HCT116 (cell line): ENCODE measurements at regions not wholly inside any gene's neighbourhood (a gene's known extent, or its start where the extent isn't known, plus 50 kb on each side); places are given as distances from the start of the nearest gene placed in this dataset.
"Not testable (repeated sequence)": the region's sequence is repeated elsewhere in the genome, so short reads cannot be mapped to it uniquely, and the experiment has no call there.

Experiments used
- ATAC-seq: fragments of 200-7000 bp; cut with Tn5 transposase; 2 replicates; pipeline ENCODE4 v1.9.1; 2020; ENCODE audit warnings: mild to moderate bottlenecking, moderate library complexity
- BruUV-seq: library from RNA; stranded (reverse); fragments of 400-500 nt; replicated peaks from 2 replicates; lab custom pipeline; 2021; lab: Mats Ljungman, UMichigan
- CTCF ChIA-PET: fragments of 300-600 bp; sonication (Branson Sonifier 250); formaldehyde crosslinking; loops from one replicate; lab custom pipeline; 2021; ENCODE audit warnings: antibody characterized with exemption; lab: Charles Lee
- POLR2A ChIA-PET: fragments of 300-600, 350-600 bp; sonication (Branson Sonifier 250); formaldehyde crosslinking; loops from one replicate; lab custom pipeline; 2021; ENCODE audit warnings: antibody characterized with exemption; lab: Charles Lee
- RAD21 ChIA-PET, 2 experiments: fragments of 300-600 bp; sonication (Branson Sonifier 250); formaldehyde crosslinking; loops; one replicate each; lab custom pipeline; 2023; ENCODE audit warnings: low total read pairs in 2 of 2; ENCODE audit not compliant: uncharacterized antibody in 2 of 2, unreplicated experiment in 2 of 2, low non-redundant PET in 1 of 2; lab: Charles Lee
- DNase-seq: peaks from one replicate; pipeline ENCODE4 v3.0.0-alpha.2; 2010; ENCODE audit warnings: low read depth, low spot score
- H2AFZ ChIP-seq: fragments of 200-600 bp; shearing (Covaris generic), sonication (generic); 2 replicates; pipeline ENCODE4 v1.6.1; 2017; ENCODE audit warnings: low read depth, mixed run types, mixed read lengths, antibody characterized with exemption, low read length; ENCODE audit not compliant: poor library complexity, severe bottlenecking
- H3K27ac ChIP-seq: 2 replicates; pipeline ENCODE4 v1.5.1; 2012; ENCODE audit warnings: low read depth, low read length
- H3K27me3 ChIP-seq: fragments of 200-600 bp; sonication (generic); 2 replicates; pipeline ENCODE4 v1.6.1; 2016; ENCODE audit warnings: mixed run types, low read length, mixed read lengths; ENCODE audit not compliant: insufficient read depth
- H3K36me3 ChIP-seq, 2 experiments: fragments of 200-500 bp in 1 of 2; fragments of 200-600 bp in 1 of 2; sonication (Bioruptor generic) in 1 of 2; sonication (generic) in 1 of 2; 2 replicates each; pipeline versions ENCODE4 v1.5.1 to v1.6.1; 2014 to 2016; ENCODE audit warnings: low read length in 2 of 2, inconsistent platforms in 1 of 2, mixed read lengths in 1 of 2, mixed run types in 1 of 2; ENCODE audit not compliant: insufficient read depth in 2 of 2, control insufficient read depth in 1 of 2
- H3K4me1 ChIP-seq, 2 experiments: fragments of 200-600 bp in 1 of 2; sonication (generic) in 1 of 2; 2 replicates each; pipeline versions ENCODE4 v1.5.1 to v1.6.1; 2012 to 2017; ENCODE audit warnings: low read length in 2 of 2, inconsistent platforms in 1 of 2, mild to moderate bottlenecking in 1 of 2, mixed read lengths in 1 of 2, mixed run types in 1 of 2, moderate library complexity in 1 of 2; ENCODE audit not compliant: insufficient read depth in 2 of 2, control insufficient read depth in 1 of 2
- H3K4me2 ChIP-seq: fragments of 200-600 bp; sonication (generic); 2 replicates; pipeline ENCODE4 v1.6.1; 2017; ENCODE audit warnings: mixed run types, low read length, mixed read lengths
- H3K4me3 ChIP-seq, 2 experiments: fragments of 200-600 bp in 1 of 2; sonication (generic) in 1 of 2; replicated peaks in 1 of 2; 2 replicates each; pipeline ENCODE4 v1.5.1; 2011 to 2016; ENCODE audit warnings: low read length in 2 of 2, control low read depth in 1 of 2, low read depth in 1 of 2, mild to moderate bottlenecking in 1 of 2, mixed read lengths in 1 of 2, mixed run types in 1 of 2
- H3K79me2 ChIP-seq: fragments of 200-600 bp; sonication (generic); 2 replicates; pipeline ENCODE4 v1.6.1; 2017; ENCODE audit warnings: mild to moderate bottlenecking, mixed run types, low read length, moderate library complexity, mixed read lengths; ENCODE audit not compliant: insufficient read depth
- H3K9ac ChIP-seq: fragments of 200-600 bp; sonication (generic); 2 replicates; pipeline ENCODE4 v1.6.1; 2016; ENCODE audit warnings: low read length, mixed read lengths
- H3K9me2 ChIP-seq: fragments of 200-600 bp; sonication (generic), shearing (Covaris generic); 2 replicates; pipeline ENCODE4 v1.6.1; 2017; ENCODE audit warnings: mixed run types, mild to moderate bottlenecking, moderate library complexity; ENCODE audit not compliant: insufficient read depth
- H3K9me3 ChIP-seq, 2 experiments: fragments of 200-500 bp in 1 of 2; fragments of 200-600 bp in 1 of 2; sonication (Bioruptor generic) in 1 of 2; sonication (generic) in 1 of 2; 2 replicates each; pipeline ENCODE4 v1.6.1; 2014 to 2017; ENCODE audit warnings: low read length in 2 of 2, mixed read lengths in 2 of 2, inconsistent platforms in 1 of 2, low read depth in 1 of 2, mild to moderate bottlenecking in 1 of 2, mixed run types in 1 of 2, moderate library complexity in 1 of 2; ENCODE audit not compliant: control insufficient read depth in 1 of 2, insufficient read depth in 1 of 2
- H4K20me1 ChIP-seq: fragments of 200-600 bp; sonication (generic), shearing (Covaris generic); 2 replicates; pipeline ENCODE4 v1.6.1; 2017; ENCODE audit warnings: mixed run types, mild to moderate bottlenecking, moderate library complexity; ENCODE audit not compliant: insufficient read depth
- FOSL1 ChIP-seq: IDR thresholded peaks from 2 replicates; pipeline ENCODE4 v1.6.1; 2012; ENCODE audit warnings: low read depth
- ZNF274 ChIP-seq: fragments of 200-500 bp; sonication (Bioruptor generic); IDR thresholded peaks from 2 replicates; pipeline ENCODE4 v1.6.1; 2014; ENCODE audit warnings: mild to moderate bottlenecking, low read depth, low read length, inconsistent platforms
- intact Hi-C: fragments of 100-400 bp; cut with micrococcal nuclease; formaldehyde crosslinking; loops from 2 replicates; pipeline ENCODE4 v1.10.0; 2022
- TF ChIP-seq, protein P1 (sequence below), 3 experiments: fragments of 200-600 bp in 1 of 3; sonication (generic) in 1 of 3; IDR thresholded peaks in 2 of 3; conservative IDR thresholded peaks in 1 of 3; 2 replicates each; pipeline ENCODE4 v1.5.1; 2012 to 2017; ENCODE audit warnings: low read depth in 2 of 3, low read length in 2 of 3, antibody characterized with exemption in 1 of 3, borderline replicate concordance in 1 of 3, control low read depth in 1 of 3, mild to moderate bottlenecking in 1 of 3, mixed read lengths in 1 of 3, mixed run types in 1 of 3, moderate library complexity in 1 of 3; ENCODE audit not compliant: insufficient read depth in 1 of 3
- TF ChIP-seq, protein P2 (sequence below): IDR thresholded peaks from 2 replicates; pipeline ENCODE4 v1.6.1; 2012

DNA sequence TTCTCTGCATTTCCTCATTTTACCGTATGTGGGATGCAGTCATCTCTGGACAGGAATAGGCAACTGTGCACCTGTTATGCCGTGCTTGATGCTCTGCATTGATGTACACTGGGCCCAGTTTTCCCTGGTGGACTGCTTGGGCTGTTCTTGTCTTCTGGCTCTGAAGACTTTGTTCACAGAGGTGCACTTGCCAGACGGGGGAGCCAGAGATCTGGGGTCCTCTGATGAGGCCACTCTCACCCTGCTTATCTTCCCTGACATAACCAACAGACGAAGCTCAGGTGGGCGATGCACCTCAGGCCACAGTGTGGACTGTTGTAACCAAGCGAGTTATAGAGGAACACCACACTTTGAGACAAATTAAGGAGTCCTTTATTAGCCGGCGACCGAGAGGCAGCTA lies 1864.6 kb upstream of the DEFB115 start:
- H2AFZ ChIP-seq, H4K20me1 ChIP-seq, H3K79me2 ChIP-seq, H3K27ac ChIP-seq, H3K27me3 ChIP-seq, H3K9me3 ChIP-seq, ATAC-seq, DNase-seq, BruUV-seq, H3K36me3 ChIP-seq, intact Hi-C loops, H3K9ac ChIP-seq, POLR2A ChIA-PET, H3K4me1 ChIP-seq, H3K4me2 ChIP-seq, RAD21 ChIA-PET, H3K4me3 ChIP-seq, CTCF ChIA-PET, H3K9me2 ChIP-seq: not testable (repeated sequence)
- TF ChIP-seq, protein P1, sequence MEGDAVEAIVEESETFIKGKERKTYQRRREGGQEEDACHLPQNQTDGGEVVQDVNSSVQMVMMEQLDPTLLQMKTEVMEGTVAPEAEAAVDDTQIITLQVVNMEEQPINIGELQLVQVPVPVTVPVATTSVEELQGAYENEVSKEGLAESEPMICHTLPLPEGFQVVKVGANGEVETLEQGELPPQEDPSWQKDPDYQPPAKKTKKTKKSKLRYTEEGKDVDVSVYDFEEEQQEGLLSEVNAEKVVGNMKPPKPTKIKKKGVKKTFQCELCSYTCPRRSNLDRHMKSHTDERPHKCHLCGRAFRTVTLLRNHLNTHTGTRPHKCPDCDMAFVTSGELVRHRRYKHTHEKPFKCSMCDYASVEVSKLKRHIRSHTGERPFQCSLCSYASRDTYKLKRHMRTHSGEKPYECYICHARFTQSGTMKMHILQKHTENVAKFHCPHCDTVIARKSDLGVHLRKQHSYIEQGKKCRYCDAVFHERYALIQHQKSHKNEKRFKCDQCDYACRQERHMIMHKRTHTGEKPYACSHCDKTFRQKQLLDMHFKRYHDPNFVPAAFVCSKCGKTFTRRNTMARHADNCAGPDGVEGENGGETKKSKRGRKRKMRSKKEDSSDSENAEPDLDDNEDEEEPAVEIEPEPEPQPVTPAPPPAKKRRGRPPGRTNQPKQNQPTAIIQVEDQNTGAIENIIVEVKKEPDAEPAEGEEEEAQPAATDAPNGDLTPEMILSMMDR (IDR thresholded peaks at IDR 0.05 in 2 of 3, conservative IDR thresholded peaks at IDR 0.05 in 1 of 3; ENCODE audit: borderline replicate concordance in 1 of 3, insufficient read depth in 1 of 3, low read depth in 2 of 3, low read length in 2 of 3), result peak in 2 of 3 experiments; percentile 2 to 14; a peak in 1 of 6 replicates

DNA sequence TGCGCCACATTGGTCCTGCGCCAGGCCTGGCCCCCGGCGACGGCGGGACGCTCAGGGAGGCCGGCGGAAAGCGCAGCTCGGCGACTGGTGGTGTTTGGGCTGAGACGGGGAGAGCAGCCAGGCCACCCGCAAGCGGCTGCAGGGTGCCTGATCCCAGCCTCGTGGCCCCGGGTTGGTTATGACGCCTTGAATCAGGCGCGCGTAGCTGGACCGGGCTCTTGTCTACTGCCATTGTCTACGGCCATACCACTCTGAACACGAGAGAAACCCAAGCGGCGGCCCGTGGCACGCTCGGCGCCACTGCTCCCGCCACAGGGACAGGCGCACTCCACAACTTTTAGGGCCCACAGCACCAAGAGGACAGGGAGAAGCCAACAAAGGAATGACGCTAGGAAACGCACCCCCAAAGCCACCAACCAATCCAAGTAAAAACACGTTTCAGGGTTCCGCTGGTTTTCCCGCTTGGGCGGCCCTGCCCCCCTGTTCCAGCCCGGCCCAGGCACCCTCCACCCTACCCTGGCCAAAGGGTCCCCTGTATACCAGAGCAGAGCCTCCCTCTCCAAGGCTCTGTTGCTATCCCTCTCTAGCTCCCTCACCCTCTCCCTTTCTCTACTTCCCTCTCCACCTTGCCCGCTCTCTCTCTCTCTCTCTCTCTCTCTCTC lies 1849.3 kb upstream of the DEFB115 start:
- no peak overlapping the region for H3K4me3 ChIP-seq
- no peaks in the 10 kb centered on the region for H3K36me3 ChIP-seq
- intact Hi-C loops, result no loop called here
- DNase-seq (no peak), ATAC-seq (no peak)
- BruUV-seq, result no TSS peak
- H3K4me1 ChIP-seq, result no peaks in the 10 kb centered on the region
- H3K9me3 ChIP-seq, result no peaks in the 10 kb centered on the region
- H3K27me3 ChIP-seq, result no peaks in the 10 kb centered on the region
- CTCF ChIA-PET, result no interaction called here
- no peaks in the 10 kb centered on the region for H4K20me1 ChIP-seq
- H3K79me2 ChIP-seq, result no peaks in the 10 kb centered on the region
- TF ChIP-seq, protein P2, sequence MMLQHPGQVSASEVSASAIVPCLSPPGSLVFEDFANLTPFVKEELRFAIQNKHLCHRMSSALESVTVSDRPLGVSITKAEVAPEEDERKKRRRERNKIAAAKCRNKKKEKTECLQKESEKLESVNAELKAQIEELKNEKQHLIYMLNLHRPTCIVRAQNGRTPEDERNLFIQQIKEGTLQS, result no peak
- TF ChIP-seq FOSL1 (no peak), ZNF274 (no peak)
- no peaks in the 10 kb centered on the region for H3K9me2 ChIP-seq
- POLR2A ChIA-PET, result no interaction called here
- RAD21 ChIA-PET, result no interaction called here
- no peak overlapping the region for H3K27ac ChIP-seq
- H2AFZ ChIP-seq, result no peak overlapping the region
- H3K4me2 ChIP-seq, result no peak overlapping the region
- no peak overlapping the region for H3K9ac ChIP-seq

DNA sequence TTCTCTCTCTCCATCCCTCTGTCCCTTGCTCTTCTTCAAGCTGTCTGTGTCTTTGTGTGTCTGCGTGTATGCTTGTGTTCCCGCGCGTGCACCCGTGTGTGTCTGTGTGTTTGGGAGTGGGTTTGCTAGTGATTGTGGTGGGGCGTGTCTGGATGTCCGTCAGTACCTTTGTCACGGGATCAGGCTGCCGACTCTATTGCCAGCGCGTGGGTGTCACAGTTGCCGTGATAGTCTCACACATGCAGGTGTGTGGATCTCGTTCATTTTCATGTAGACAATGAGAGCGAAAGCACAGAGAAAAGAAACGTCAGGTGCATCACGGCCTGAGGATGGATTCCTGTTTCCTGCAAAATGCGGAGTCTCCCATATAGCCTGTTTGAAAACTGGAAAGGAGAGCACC lies 1848.8 kb upstream of the DEFB115 start:
- H3K4me3 ChIP-seq, H3K79me2 ChIP-seq, intact Hi-C loops, CTCF ChIA-PET, H3K27me3 ChIP-seq, RAD21 ChIA-PET, H3K9me2 ChIP-seq, H3K4me1 ChIP-seq, H3K36me3 ChIP-seq, H3K9ac ChIP-seq, H3K27ac ChIP-seq, H3K4me2 ChIP-seq, H4K20me1 ChIP-seq, POLR2A ChIA-PET, BruUV-seq, H3K9me3 ChIP-seq, H2AFZ ChIP-seq, DNase-seq, ATAC-seq: not testable (repeated sequence)
